Ishikawa (cell line): ENCODE measurements at regions not wholly inside any gene's neighbourhood (a gene's known extent, or its start where the extent isn't known, plus 50 kb on each side); places are given as distances from the start of the nearest gene placed in this dataset.

Experiments used
- CEBPB ChIP-seq: IDR thresholded peaks from 2 replicates; pipeline ENCODE4 v1.6.1; 2012
- CREB1 ChIP-seq: IDR thresholded peaks from 2 replicates; pipeline ENCODE4 v1.6.1; 2012; ENCODE audit warnings: low read depth
- EGR1 ChIP-seq: IDR thresholded peaks from 2 replicates; pipeline ENCODE4 v1.6.1; 2012
- EP300 ChIP-seq: IDR thresholded peaks from 2 replicates; pipeline ENCODE4 v1.6.1; 2012; ENCODE audit warnings: borderline replicate concordance
- FOXM1 ChIP-seq: IDR thresholded peaks from 2 replicates; pipeline ENCODE4 v1.6.1; 2012; ENCODE audit warnings: low read depth, borderline replicate concordance
- NFIC ChIP-seq: IDR thresholded peaks from 2 replicates; pipeline ENCODE4 v1.6.1; 2012
- RAD21 ChIP-seq: IDR thresholded peaks from 2 replicates; pipeline ENCODE4 v1.6.1; 2012; ENCODE audit warnings: low read depth
- TAF1 ChIP-seq: IDR thresholded peaks from 2 replicates; pipeline ENCODE4 v1.6.1; 2012; ENCODE audit warnings: low read depth, mild to moderate bottlenecking
- TCF12 ChIP-seq: IDR thresholded peaks from 2 replicates; pipeline ENCODE4 v1.6.1; 2012; ENCODE audit warnings: low read depth
- TEAD4 ChIP-seq: IDR thresholded peaks from 2 replicates; pipeline ENCODE4 v1.6.1; 2012
- USF1 ChIP-seq: IDR thresholded peaks from 2 replicates; pipeline ENCODE4 v1.6.1; 2012
- YY1 ChIP-seq: IDR thresholded peaks from 2 replicates; pipeline ENCODE4 v1.6.1; 2012; ENCODE audit warnings: low read depth
- ZBTB7A ChIP-seq: IDR thresholded peaks from 2 replicates; pipeline ENCODE4 v1.6.1; 2012; ENCODE audit warnings: low read depth
- TF ChIP-seq, protein P1 (sequence below): IDR thresholded peaks from 2 replicates; pipeline ENCODE4 v1.6.1; 2012
- TF ChIP-seq, protein P2 (sequence below): IDR thresholded peaks from 2 replicates; pipeline ENCODE4 v1.6.1; 2012; ENCODE audit warnings: low read depth, mild to moderate bottlenecking

- no peak for TF ChIP-seq YY1
- TF ChIP-seq NFIC: no peak
- TF ChIP-seq USF1: no peak
- no peak for TF ChIP-seq CREB1
- TF ChIP-seq FOXM1: no peak
Observed at GRCh38 chr3:177721864-177722785, 524.8 kb upstream of the TBL1XR1 start.

GRCh38 chr3:177724020-177724638 lies 526.8 kb upstream of the TBL1XR1 start:
- TF ChIP-seq FOXM1 (no peak), EP300 (no peak), TAF1 (no peak), CREB1 (no peak), TEAD4 (no peak)
- TF ChIP-seq, protein P1, sequence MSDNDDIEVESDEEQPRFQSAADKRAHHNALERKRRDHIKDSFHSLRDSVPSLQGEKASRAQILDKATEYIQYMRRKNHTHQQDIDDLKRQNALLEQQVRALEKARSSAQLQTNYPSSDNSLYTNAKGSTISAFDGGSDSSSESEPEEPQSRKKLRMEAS: no peak

- TF ChIP-seq EP300 (no peak), EGR1 (no peak), USF1 (no peak), CREB1 (no peak)
Observed at GRCh38 chr3:177725165-177725564, 527.9 kb upstream of the TBL1XR1 start.

DNA sequence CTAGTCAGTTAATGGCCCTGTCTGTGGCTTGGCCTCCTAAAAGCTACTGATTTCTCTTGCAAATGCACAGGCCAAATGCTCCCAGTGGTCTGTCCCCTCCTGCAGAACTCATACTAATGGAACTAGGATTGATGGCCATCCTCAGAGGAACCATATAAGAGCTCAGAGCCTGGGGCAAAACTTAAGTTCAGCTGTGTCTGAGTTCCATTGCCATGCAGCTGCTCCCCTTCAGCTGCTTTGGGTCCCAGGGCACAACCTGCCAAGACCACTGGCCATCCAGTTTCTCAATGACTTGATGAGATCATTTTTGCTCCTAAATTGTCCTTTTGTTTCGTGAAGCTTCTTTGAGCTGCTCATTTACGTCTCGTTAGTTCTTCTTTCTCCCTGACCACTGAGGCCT lies 529.5 kb upstream of the TBL1XR1 start:
- TF ChIP-seq TEAD4 (no peak), CREB1 (no peak), NFIC (no peak), TCF12 (no peak), EGR1 (no peak), CEBPB (no peak), TAF1 (no peak), USF1 (no peak)
- TF ChIP-seq, protein P2, sequence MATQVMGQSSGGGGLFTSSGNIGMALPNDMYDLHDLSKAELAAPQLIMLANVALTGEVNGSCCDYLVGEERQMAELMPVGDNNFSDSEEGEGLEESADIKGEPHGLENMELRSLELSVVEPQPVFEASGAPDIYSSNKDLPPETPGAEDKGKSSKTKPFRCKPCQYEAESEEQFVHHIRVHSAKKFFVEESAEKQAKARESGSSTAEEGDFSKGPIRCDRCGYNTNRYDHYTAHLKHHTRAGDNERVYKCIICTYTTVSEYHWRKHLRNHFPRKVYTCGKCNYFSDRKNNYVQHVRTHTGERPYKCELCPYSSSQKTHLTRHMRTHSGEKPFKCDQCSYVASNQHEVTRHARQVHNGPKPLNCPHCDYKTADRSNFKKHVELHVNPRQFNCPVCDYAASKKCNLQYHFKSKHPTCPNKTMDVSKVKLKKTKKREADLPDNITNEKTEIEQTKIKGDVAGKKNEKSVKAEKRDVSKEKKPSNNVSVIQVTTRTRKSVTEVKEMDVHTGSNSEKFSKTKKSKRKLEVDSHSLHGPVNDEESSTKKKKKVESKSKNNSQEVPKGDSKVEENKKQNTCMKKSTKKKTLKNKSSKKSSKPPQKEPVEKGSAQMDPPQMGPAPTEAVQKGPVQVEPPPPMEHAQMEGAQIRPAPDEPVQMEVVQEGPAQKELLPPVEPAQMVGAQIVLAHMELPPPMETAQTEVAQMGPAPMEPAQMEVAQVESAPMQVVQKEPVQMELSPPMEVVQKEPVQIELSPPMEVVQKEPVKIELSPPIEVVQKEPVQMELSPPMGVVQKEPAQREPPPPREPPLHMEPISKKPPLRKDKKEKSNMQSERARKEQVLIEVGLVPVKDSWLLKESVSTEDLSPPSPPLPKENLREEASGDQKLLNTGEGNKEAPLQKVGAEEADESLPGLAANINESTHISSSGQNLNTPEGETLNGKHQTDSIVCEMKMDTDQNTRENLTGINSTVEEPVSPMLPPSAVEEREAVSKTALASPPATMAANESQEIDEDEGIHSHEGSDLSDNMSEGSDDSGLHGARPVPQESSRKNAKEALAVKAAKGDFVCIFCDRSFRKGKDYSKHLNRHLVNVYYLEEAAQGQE: no peak

DNA sequence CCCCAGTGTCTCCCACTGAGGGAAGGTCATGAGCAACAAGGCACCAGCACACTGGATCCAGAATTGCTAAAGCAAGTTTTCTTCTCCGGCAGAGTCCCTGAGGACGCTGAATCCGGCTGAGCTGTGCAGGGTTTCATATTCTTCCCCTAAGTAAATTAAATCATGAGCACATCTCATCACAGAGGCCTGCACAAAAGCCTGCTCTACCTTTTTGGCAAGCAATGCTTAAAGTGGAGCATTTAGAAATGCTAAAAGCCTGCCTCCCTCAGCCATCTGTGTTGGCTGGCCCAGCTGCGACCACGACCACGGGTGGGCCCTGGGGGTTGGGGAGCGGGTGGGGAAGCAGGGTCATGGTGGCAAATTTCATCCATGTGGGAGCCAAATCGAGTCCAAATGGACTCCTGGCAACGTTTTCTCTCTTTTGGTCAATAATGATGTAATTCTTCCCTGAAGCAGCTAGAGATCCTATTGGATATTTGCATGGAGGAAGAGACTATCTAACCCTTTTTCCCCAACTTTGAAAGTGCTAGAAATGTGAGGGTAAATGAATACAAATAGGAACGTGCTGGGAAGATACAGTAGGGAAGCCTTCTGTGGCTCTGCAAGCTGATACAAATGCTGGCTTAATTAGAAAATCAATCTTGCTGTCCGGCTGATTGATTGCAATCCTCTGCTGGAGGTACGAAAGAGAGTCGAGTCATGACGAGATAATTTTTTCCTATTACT lies 532.8 kb upstream of the TBL1XR1 start:
- TF ChIP-seq YY1: no peak
- TF ChIP-seq ZBTB7A: no peak
- TF ChIP-seq, protein P1: no peak
- TF ChIP-seq TCF12: no peak
- TF ChIP-seq USF1: no peak
- no peak for TF ChIP-seq CREB1
- TF ChIP-seq EP300: no peak
- TF ChIP-seq TAF1: no peak
- no peak for TF ChIP-seq RAD21
- no peak for TF ChIP-seq FOXM1
- no peak for TF ChIP-seq CEBPB
- no peak for TF ChIP-seq NFIC
- no peak for TF ChIP-seq EGR1
- TF ChIP-seq, protein P2: no peak
- TF ChIP-seq TEAD4: no peak
